Fibroblast of lung (primary cell): ENCODE measurements at regions not wholly inside any gene's neighbourhood (a gene's known extent, or its start where the extent isn't known, plus 50 kb on each side); places are given as distances from the start of the nearest gene placed in this dataset.

Source experiments
- DNase-seq, 2 donors: peaks; one replicate each; pipeline versions ENCODE4 v3.0.0 to v3.0.0-alpha.2; 2010; ENCODE audit warnings: low read depth in 2 of 2
- H2AFZ ChIP-seq: 2 replicates; pipeline ENCODE4 v1.5.1; 2012; ENCODE audit warnings: low read length, control low read depth, inconsistent platforms
- H3K27ac ChIP-seq: 2 replicates; pipeline ENCODE4 v1.5.1; 2011; ENCODE audit warnings: low read length, control low read depth; ENCODE audit not compliant: insufficient read depth
- H3K27me3 ChIP-seq: 2 replicates; pipeline ENCODE4 v1.5.1; 2011; ENCODE audit warnings: mild to moderate bottlenecking, low read length; ENCODE audit not compliant: control insufficient read depth, insufficient read depth
- H3K36me3 ChIP-seq: 2 replicates; pipeline ENCODE4 v1.5.1; 2011; ENCODE audit warnings: low read length; ENCODE audit not compliant: control insufficient read depth, insufficient read depth
- H3K4me1 ChIP-seq: 2 replicates; pipeline ENCODE4 v1.5.1; 2011; ENCODE audit warnings: low read length; ENCODE audit not compliant: control insufficient read depth, insufficient read depth; ENCODE audit errors: extremely low read depth
- H3K4me2 ChIP-seq: 2 replicates; pipeline ENCODE4 v1.5.1; 2011; ENCODE audit warnings: low read length, control low read depth; ENCODE audit not compliant: insufficient read depth; ENCODE audit errors: extremely low read depth
- H3K4me3 ChIP-seq, 4 experiments: fragments of 200-600 bp in 1 of 4; sonication (generic) in 1 of 4; replicated peaks in 1 of 4; 2 replicates each; pipeline ENCODE4 v1.5.1; 2011 to 2016; ENCODE audit warnings: low read length in 4 of 4, low read depth in 3 of 4, mild to moderate bottlenecking in 3 of 4, control low read depth in 2 of 4, inconsistent platforms in 1 of 4, mixed read lengths in 1 of 4; ENCODE audit not compliant: insufficient read depth in 1 of 4; ENCODE audit errors: control extremely low read depth in 1 of 4
- H3K79me2 ChIP-seq: 2 replicates; pipeline ENCODE4 v1.5.1; 2012; ENCODE audit warnings: mild to moderate bottlenecking, low read length, inconsistent platforms; ENCODE audit not compliant: control insufficient read depth, insufficient read depth
- H3K9ac ChIP-seq: 2 replicates; pipeline ENCODE4 v1.5.1; 2011; ENCODE audit warnings: mild to moderate bottlenecking, low read length, control low read depth; ENCODE audit not compliant: insufficient read depth
- H3K9me3 ChIP-seq: 2 replicates; pipeline ENCODE4 v1.5.1; 2012; ENCODE audit warnings: low read depth, low read length; ENCODE audit not compliant: control insufficient read depth, insufficient read depth
- H4K20me1 ChIP-seq: 2 replicates; pipeline ENCODE4 v1.5.1; 2011; ENCODE audit warnings: low read length; ENCODE audit not compliant: control insufficient read depth, insufficient read depth; ENCODE audit errors: extremely low read depth
- CTCF ChIP-seq, 2 donors: IDR thresholded peaks in 1 of 2; conservative IDR thresholded peaks in 1 of 2; 1 replicate in 1 of 2; 2 replicates in 1 of 2; pipeline ENCODE4 v1.5.1; 2011 to 2012; ENCODE audit warnings: low read length in 2 of 2, control low read depth in 1 of 2, inconsistent platforms in 1 of 2, low read depth in 1 of 2, mild to moderate bottlenecking in 1 of 2
- EZH2 ChIP-seq: IDR thresholded peaks from 2 replicates; pipeline ENCODE4 v1.5.1; 2012; ENCODE audit warnings: low read length, control low read depth, mild to moderate bottlenecking; ENCODE audit errors: missing control alignments

- H3K4me3 ChIP-seq: no peak overlapping the region
- no peaks in the 10 kb centered on the region for H4K20me1 ChIP-seq
- no peak overlapping the region for H3K4me2 ChIP-seq
- no peak for DNase-seq
- no peaks in the 10 kb centered on the region for H3K9me3 ChIP-seq
- H3K79me2 ChIP-seq: no peaks in the 10 kb centered on the region
- H3K4me1 ChIP-seq: no peaks in the 10 kb centered on the region
- H3K27ac ChIP-seq: no peak overlapping the region
- H2AFZ ChIP-seq: no peak overlapping the region
- no peak for TF ChIP-seq EZH2
- TF ChIP-seq CTCF (conservative IDR thresholded peaks at IDR 0.05 in 1 of 2, IDR thresholded peaks at IDR 0.05 in 1 of 2; ENCODE audit: low read depth in 1 of 2, low read length in 2 of 2): no peak
- no peaks in the 10 kb centered on the region for H3K27me3 ChIP-seq
- no peaks in the 10 kb centered on the region for H3K36me3 ChIP-seq
- no peak overlapping the region for H3K9ac ChIP-seq
Measured at GRCh38 chr12:78418919-78419318, 445.7 kb upstream of the SYT1 start.

GRCh38 chr12:78419513-78419912, 445.1 kb upstream of the SYT1 start:
- H3K79me2 ChIP-seq: no peaks in the 10 kb centered on the region
- no peak for TF ChIP-seq EZH2
- no peak for TF ChIP-seq CTCF (conservative IDR thresholded peaks at IDR 0.05 in 1 of 2, IDR thresholded peaks at IDR 0.05 in 1 of 2; ENCODE audit: low read depth in 1 of 2, low read length in 2 of 2)
- no peak overlapping the region for H3K27ac ChIP-seq
- no peaks in the 10 kb centered on the region for H3K4me1 ChIP-seq
- no peaks in the 10 kb centered on the region for H3K9me3 ChIP-seq
- no peak overlapping the region for H2AFZ ChIP-seq
- no peak overlapping the region for H3K9ac ChIP-seq
- DNase-seq: no peak
- no peaks in the 10 kb centered on the region for H3K27me3 ChIP-seq
- no peak overlapping the region for H3K4me2 ChIP-seq
- no peak overlapping the region for H3K4me3 ChIP-seq
- H3K36me3 ChIP-seq: no peaks in the 10 kb centered on the region
- no peaks in the 10 kb centered on the region for H4K20me1 ChIP-seq

GRCh38 chr12:78420991-78421390, 443.6 kb upstream of the SYT1 start:
- H3K79me2 ChIP-seq: no peaks in the 10 kb centered on the region
- TF ChIP-seq CTCF (conservative IDR thresholded peaks at IDR 0.05 in 1 of 2, IDR thresholded peaks at IDR 0.05 in 1 of 2; ENCODE audit: low read depth in 1 of 2, low read length in 2 of 2) (no peak), EZH2 (no peak)
- H2AFZ ChIP-seq: no peak overlapping the region
- no peak overlapping the region for H3K27ac ChIP-seq
- H3K4me3 ChIP-seq: no peak overlapping the region
- DNase-seq: peak; percentile 19 to 74
- no peaks in the 10 kb centered on the region for H3K36me3 ChIP-seq
- H3K9ac ChIP-seq: no peak overlapping the region
- no peak overlapping the region for H3K4me2 ChIP-seq
- H3K9me3 ChIP-seq: no peaks in the 10 kb centered on the region
- H4K20me1 ChIP-seq: no peaks in the 10 kb centered on the region
- H3K4me1 ChIP-seq: no peaks in the 10 kb centered on the region
- H3K27me3 ChIP-seq: no peaks in the 10 kb centered on the region
